SK-N-MC (cell line): ENCODE measurements at regions not wholly inside any gene's neighbourhood (a gene's known extent, or its start where the extent isn't known, plus 50 kb on each side); places are given as distances from the start of the nearest gene placed in this dataset.

Source experiments
- DNase-seq: peaks from one replicate; pipeline ENCODE4 v3.0.0-alpha.2; 2011; ENCODE audit warnings: low read depth, low spot score
- H3K27ac ChIP-seq: fragments of 200-600 bp; sonication (generic); 2 replicates; pipeline ENCODE4 v1.5.1; 2016; ENCODE audit warnings: mixed run types
- H3K36me3 ChIP-seq: fragments of 200-600 bp; sonication (generic); 2 replicates; pipeline ENCODE4 v1.6.1; 2017; ENCODE audit warnings: antibody characterized with exemption, low read length, mixed read lengths; ENCODE audit not compliant: insufficient read depth
- H3K4me3 ChIP-seq: fragments of 200-600 bp; sonication (generic); 2 replicates; pipeline ENCODE4 v1.5.1; 2016
- H3K9ac ChIP-seq: fragments of 200-600 bp; sonication (generic); 2 replicates; pipeline ENCODE4 v1.8.0; 2017; ENCODE audit warnings: mixed run types, mixed read lengths; ENCODE audit not compliant: insufficient read length
- H3K9me3 ChIP-seq: fragments of 200-600 bp; sonication (generic); 2 replicates; pipeline ENCODE4 v1.6.1; 2017; ENCODE audit warnings: low read depth, mild to moderate bottlenecking, antibody characterized with exemption, low read length, moderate library complexity, mixed read lengths
- EZH2 ChIP-seq: fragments of 200-600 bp; sonication (generic); IDR thresholded peaks from one replicate; pipeline ENCODE4 v1.6.1; 2017; ENCODE audit warnings: antibody characterized with exemption
- FOXP2 ChIP-seq: optimal IDR thresholded peaks from 2 replicates; pipeline ENCODE3; 2011; ENCODE audit warnings: mild to moderate bottlenecking, moderate library complexity; ENCODE audit not compliant: insufficient read depth; ENCODE audit errors: extremely low read length, control extremely low read depth
- POLR2AphosphoS5 ChIP-seq: IDR thresholded peaks from 2 replicates; pipeline ENCODE4 v1.6.1; 2012; ENCODE audit warnings: mild to moderate bottlenecking, low read depth, low read length, borderline replicate concordance

DNA sequence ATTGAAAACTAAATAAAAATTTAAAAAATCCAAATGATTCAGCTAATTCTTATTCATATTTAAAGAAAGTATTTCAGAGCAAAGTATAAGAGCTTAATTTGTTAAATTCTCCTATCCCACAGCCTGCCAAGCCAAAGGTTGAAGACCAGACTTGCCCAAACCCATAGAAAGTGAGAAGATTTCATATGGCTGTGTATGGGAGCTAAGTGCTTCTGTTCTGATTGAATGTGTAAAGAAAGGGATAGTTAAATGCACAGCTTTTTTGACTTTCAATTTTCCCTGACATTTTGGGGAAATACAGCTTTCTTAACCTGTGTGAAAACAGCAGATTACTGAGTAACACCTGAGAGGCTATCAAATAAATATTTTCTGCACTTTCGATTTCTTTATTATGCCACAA, 125.0 kb upstream of the MTAP start:
- no peak overlapping the region for H3K4me3 ChIP-seq
- H3K9ac ChIP-seq: no peak overlapping the region
- no peak overlapping the region for H3K27ac ChIP-seq
- H3K9me3 ChIP-seq: no peaks in the 10 kb centered on the region
- DNase-seq: no peak
- H3K36me3 ChIP-seq: no peaks in the 10 kb centered on the region
- TF ChIP-seq FOXP2 (no peak), EZH2 (no peak), POLR2AphosphoS5 (no peak)

DNA sequence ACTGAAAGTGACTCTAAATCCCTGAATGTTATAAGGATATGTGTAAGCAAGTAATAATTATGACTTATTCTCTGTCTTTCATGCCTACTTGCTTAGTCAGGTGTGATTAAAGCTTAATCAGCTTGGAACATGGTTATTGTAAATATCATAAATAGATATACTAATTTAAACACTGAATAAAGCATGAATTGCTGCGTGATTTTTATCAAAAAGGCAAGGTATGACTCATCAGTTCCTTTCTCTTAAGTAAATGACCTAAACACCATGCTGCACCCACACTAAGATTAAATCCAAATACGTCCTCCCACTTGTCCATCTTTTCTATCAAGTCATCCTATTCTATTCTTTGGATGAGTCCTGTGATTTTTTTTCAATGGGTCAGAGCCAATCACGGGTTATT, 124.6 kb upstream of the MTAP start:
- Histone ChIP-seq H3K27ac (no peak overlapping the region), H3K4me3 (no peak overlapping the region), H3K9ac (no peak overlapping the region), H3K9me3 (no peaks in the 10 kb centered on the region), H3K36me3 (no peaks in the 10 kb centered on the region)
- TF ChIP-seq POLR2AphosphoS5 (no peak), FOXP2 (no peak), EZH2 (no peak)
- DNase-seq: no peak

DNA sequence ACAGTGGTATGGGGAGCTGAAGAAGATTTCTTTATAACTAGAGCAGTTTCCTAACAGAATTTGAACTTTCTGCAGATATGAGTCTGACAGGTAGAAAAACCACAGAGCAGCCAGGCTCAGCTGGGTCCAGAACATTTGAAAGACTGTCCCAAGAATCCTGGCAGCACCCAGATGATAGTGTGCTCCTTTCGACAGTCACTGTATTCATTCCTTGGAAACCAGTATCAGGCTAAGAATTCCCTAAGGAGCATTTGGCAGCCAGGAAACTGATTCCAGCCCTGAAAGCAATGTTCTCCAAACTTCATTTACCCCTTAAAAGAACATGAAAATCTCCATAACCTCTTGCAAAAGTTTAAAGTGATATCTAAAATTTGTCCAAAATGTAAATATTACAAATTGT, 123.0 kb upstream of the MTAP start:
- Histone ChIP-seq H3K4me3 (peak overlapping the region; percentile 41), H3K9me3 (no peaks in the 10 kb centered on the region), H3K27ac (no peak overlapping the region), H3K9ac (peak overlapping the region; percentile 6), H3K36me3 (no peaks in the 10 kb centered on the region)
- DNase-seq: no peak
- TF ChIP-seq FOXP2 (no peak), POLR2AphosphoS5 (no peak), EZH2 (no peak)

DNA sequence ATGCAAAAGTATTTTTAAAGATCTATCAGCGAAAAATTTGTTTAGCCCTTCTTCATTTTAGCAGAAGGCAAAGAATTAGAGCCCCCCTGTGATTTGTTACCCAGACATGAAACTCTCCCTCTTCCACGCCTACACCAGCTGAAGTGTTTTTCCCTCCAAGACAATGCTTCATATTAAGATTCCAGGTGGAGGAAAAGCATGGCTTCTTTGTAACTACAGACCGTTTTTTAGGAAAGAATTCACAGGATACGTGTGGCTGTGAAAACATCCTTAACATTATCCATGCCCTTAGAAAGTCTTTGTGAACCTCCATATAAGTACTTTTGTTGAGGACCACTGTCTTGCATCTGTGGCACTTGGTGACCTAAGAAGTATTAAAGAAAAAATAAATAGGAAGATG, 121.8 kb upstream of the MTAP start:
- Histone ChIP-seq H3K9me3 (no peaks in the 10 kb centered on the region), H3K36me3 (no peaks in the 10 kb centered on the region), H3K27ac (no peak overlapping the region), H3K9ac (no peak overlapping the region), H3K4me3 (no peak overlapping the region)
- no peak for TF ChIP-seq FOXP2
- TF ChIP-seq POLR2AphosphoS5: no peak
- no peak for TF ChIP-seq EZH2
- no peak for DNase-seq

DNA sequence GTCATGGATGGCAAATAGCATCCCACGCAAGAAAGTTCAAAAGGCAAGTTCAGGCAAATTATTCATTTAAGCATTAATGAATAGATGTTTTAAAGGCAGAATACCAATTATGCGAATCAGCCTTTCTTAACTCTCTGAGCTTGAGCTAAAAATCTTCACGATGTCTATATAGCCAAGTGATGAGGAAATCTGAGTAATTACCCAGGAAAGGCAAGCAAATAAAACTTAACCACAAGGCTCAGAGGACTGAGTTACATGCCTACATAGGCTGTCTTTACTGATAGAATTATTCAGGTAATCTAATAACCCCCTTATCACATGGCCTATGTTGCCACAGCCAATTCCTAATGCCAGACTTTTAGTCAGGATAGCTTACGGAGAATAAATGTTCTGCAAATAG, 120.8 kb upstream of the MTAP start:
- Histone ChIP-seq H3K27ac (peak overlapping the region; percentile 43; the same call in 1 of the 2 replicates), H3K4me3 (peak overlapping the region; percentile 40; the same call in 1 of the 2 replicates), H3K9me3 (no peaks in the 10 kb centered on the region), H3K36me3 (no peaks in the 10 kb centered on the region), H3K9ac (no peak overlapping the region)
- peak; percentile 83 for DNase-seq
- no peak for TF ChIP-seq EZH2
- TF ChIP-seq POLR2AphosphoS5: no peak; the same call in 1 of the 2 replicates
- no peak for TF ChIP-seq FOXP2

DNA sequence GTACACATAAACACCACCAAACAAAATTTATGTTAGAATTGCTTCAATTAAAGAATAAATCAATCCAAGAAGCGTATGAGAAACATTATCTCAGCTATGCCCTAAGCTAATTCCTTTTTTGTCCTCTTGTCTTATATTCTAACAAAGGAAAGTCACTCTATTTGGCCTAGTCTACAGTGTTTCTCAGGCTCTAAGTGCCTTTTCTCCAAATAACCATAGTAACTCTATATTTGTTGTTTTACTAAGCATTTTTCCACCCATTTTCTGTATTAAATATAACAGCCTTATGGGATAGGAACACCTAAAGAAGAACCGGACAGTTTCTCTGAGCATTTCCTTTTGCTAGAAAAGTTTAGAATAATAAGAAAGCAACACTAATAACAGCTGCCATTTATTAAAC, 120.1 kb upstream of the MTAP start:
- Histone ChIP-seq H3K36me3 (no peaks in the 10 kb centered on the region), H3K4me3 (no peak overlapping the region), H3K9ac (no peak overlapping the region), H3K9me3 (no peaks in the 10 kb centered on the region), H3K27ac (no peak overlapping the region)
- DNase-seq: no peak
- TF ChIP-seq POLR2AphosphoS5 (no peak), FOXP2 (no peak), EZH2 (no peak)

DNA sequence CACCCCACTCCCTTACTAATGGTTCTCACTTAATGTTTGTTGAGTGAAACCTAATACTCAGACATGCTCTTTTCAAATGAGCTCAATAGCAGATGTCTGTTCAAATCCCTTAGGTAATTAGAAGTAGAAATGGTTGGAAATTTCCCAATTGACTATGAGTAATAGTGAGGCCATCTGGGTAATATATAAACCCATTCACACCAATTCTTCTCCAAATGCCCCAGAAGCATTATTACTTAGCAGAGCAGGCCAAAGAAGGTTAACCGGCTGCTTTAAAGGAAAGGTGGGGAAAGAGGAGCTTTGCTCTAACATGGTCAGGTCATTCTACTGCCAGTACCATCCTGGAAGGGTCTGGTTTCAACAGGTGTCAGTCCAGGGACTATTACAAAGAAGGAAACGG, 119.5 kb upstream of the MTAP start:
- Histone ChIP-seq H3K36me3 (no peaks in the 10 kb centered on the region), H3K27ac (no peak overlapping the region), H3K9ac (no peak overlapping the region), H3K9me3 (no peaks in the 10 kb centered on the region), H3K4me3 (no peak overlapping the region)
- TF ChIP-seq EZH2 (no peak), FOXP2 (no peak), POLR2AphosphoS5 (no peak)
- no peak for DNase-seq

DNA sequence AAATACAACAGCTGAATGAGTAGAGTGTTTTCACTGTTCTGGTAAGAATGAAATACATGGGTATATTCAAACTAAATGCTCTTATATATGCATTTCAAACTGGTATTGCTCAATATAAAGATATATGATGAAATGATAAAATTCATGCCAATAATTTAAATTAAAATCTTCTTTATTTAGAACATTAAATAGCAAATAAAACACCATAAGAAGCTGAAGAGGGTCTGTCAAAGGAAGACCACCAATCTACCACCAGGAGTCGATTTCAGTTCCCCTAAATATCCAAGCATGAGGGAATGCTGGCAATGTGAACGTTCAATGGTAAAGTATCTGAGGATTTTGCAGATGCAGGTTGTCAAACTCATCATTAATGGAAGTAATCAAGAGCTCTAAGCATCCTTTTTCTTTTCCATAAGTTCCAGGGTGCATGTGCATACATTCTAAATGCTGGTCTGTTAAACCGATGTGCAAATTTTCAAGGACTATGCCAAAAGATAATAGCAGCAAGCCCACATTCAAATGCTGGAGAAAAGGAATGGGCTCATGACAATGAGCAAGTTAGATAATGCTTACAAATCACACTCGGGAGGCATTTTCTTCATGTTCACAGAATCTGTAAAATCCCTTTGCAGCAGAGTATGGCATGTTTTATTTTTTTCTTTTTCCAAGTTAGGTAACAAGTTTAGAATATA, 118.8 kb upstream of the MTAP start:
- no peak for DNase-seq
- Histone ChIP-seq H3K9me3 (no peaks in the 10 kb centered on the region), H3K27ac (no peak overlapping the region), H3K4me3 (no peak overlapping the region), H3K36me3 (no peaks in the 10 kb centered on the region), H3K9ac (no peak overlapping the region)
- TF ChIP-seq EZH2: no peak
- no peak for TF ChIP-seq FOXP2
- no peak for TF ChIP-seq POLR2AphosphoS5

DNA sequence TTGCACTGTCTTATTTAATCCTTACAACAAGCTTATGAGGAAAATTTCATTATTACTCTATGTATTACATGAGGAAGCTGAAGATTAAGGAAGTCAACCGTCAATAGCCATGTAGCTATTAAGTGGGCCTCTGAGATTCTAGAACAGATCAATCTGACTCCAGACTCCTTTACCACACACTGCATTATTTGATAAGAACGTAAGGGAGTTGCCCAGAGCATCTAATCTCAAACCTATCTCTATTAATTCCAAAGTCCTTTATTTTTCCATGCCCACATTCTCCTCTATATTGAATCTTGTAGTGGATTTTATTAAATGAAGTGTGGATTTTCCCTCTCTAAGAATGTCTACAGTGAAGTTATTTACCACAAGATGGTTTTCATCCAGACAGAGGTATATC, 118.2 kb upstream of the MTAP start:
- no peak for DNase-seq
- no peak for TF ChIP-seq FOXP2
- TF ChIP-seq EZH2: no peak
- no peak for TF ChIP-seq POLR2AphosphoS5
- Histone ChIP-seq H3K27ac (no peak overlapping the region), H3K4me3 (no peak overlapping the region), H3K9ac (no peak overlapping the region), H3K9me3 (no peaks in the 10 kb centered on the region), H3K36me3 (no peaks in the 10 kb centered on the region)
